OCI-LY7 (cell line): ENCODE measurements at regions not wholly inside any gene's neighbourhood (a gene's known extent, or its start where the extent isn't known, plus 50 kb on each side); places are given as distances from the start of the nearest gene placed in this dataset.

Source experiments
- BruUV-seq: library from RNA; stranded (reverse); fragments of 400-500 nt; replicated peaks from 2 replicates; lab custom pipeline; 2021; lab: Mats Ljungman, UMichigan
- CTCF ChIA-PET: fragments of 300-600 bp; sonication (Branson Sonifier 250); formaldehyde crosslinking; loops from one replicate; lab custom pipeline; 2022; ENCODE audit warnings: antibody characterized with exemption; ENCODE audit not compliant: unreplicated experiment; lab: Charles Lee
- POLR2A ChIA-PET: fragments of 300-600 bp; sonication (Branson Sonifier 250); formaldehyde crosslinking; loops from one replicate; lab custom pipeline; 2022; ENCODE audit warnings: antibody characterized with exemption; lab: Charles Lee
- DNase-seq: peaks from one replicate; pipeline ENCODE4 v3.0.0-alpha.2; 2015; ENCODE audit warnings: low spot score
- H2AFZ ChIP-seq: fragments of 200-600 bp; sonication (generic), shearing (Covaris generic); 2 replicates; pipeline ENCODE4 v1.6.1; 2014; ENCODE audit warnings: mild to moderate bottlenecking, antibody characterized with exemption, low read length, moderate library complexity
- H3K27ac ChIP-seq: fragments of 200-600 bp; sonication (generic); 2 replicates; pipeline ENCODE4 v1.5.1; 2014; ENCODE audit warnings: mixed run types, low read depth, mild to moderate bottlenecking, moderate library complexity, low read length, inconsistent platforms; ENCODE audit not compliant: poor library complexity, severe bottlenecking
- H3K36me3 ChIP-seq: fragments of 200-600 bp; sonication (generic); 2 replicates; pipeline ENCODE4 v1.6.1; 2014; ENCODE audit warnings: mild to moderate bottlenecking, antibody characterized with exemption, low read length, moderate library complexity, mixed read lengths; ENCODE audit not compliant: insufficient read depth
- H3K4me1 ChIP-seq: fragments of 200-600 bp; sonication (generic); 2 replicates; pipeline ENCODE4 v1.5.1; 2014; ENCODE audit warnings: mild to moderate bottlenecking, low read length; ENCODE audit not compliant: insufficient read depth, poor library complexity, severe bottlenecking
- H3K4me2 ChIP-seq: fragments of 200-600 bp; sonication (generic); 2 replicates; pipeline ENCODE4 v1.6.1; 2014; ENCODE audit warnings: mild to moderate bottlenecking, low read length
- H3K4me3 ChIP-seq: fragments of 200-600 bp; sonication (generic); 2 replicates; pipeline ENCODE4 v1.5.1; 2014; ENCODE audit warnings: mild to moderate bottlenecking, low read depth, low read length; ENCODE audit not compliant: poor library complexity, severe bottlenecking
- H3K79me2 ChIP-seq: fragments of 200-600 bp; sonication (generic); 2 replicates; pipeline ENCODE4 v1.6.1; 2016; ENCODE audit warnings: low read depth, mild to moderate bottlenecking, low read length, moderate library complexity, mixed read lengths; ENCODE audit not compliant: insufficient read depth
- H3K9me2 ChIP-seq: fragments of 200-600 bp; sonication (generic); 2 replicates; pipeline ENCODE4 v1.6.1; 2016; ENCODE audit warnings: mild to moderate bottlenecking, low read length, mixed read lengths; ENCODE audit not compliant: insufficient read depth
- H3K9me3 ChIP-seq: fragments of 200-600 bp; sonication (generic); 2 replicates; pipeline ENCODE4 v1.6.1; 2014; ENCODE audit warnings: mild to moderate bottlenecking, mixed run types, low read length, mixed read lengths
- H4K20me1 ChIP-seq: fragments of 200-600 bp; sonication (generic); 2 replicates; pipeline ENCODE4 v1.6.1; 2014; ENCODE audit warnings: mild to moderate bottlenecking, antibody characterized with exemption, low read length, moderate library complexity, mixed read lengths; ENCODE audit not compliant: insufficient read depth
- EZH2phosphoT487 ChIP-seq: fragments of 200-600 bp; sonication (generic); IDR thresholded peaks from 2 replicates; pipeline ENCODE4 v1.6.1; 2018; ENCODE audit warnings: low read depth, borderline replicate concordance, mild to moderate bottlenecking, mixed run types, antibody characterized with exemption, low read length, moderate library complexity, mixed read lengths
- intact Hi-C: fragments of 100-400 bp; cut with micrococcal nuclease; formaldehyde crosslinking; loops from one replicate; pipeline ENCODE4 v1.10.0; 2022; ENCODE audit not compliant: unreplicated experiment
- TF ChIP-seq, protein P1 (sequence below): fragments of 200-600 bp; sonication (generic); conservative IDR thresholded peaks from 2 replicates; pipeline ENCODE4 v1.5.1; 2014; ENCODE audit warnings: mild to moderate bottlenecking, antibody characterized with exemption, low read length, moderate library complexity, mixed read lengths

DNA sequence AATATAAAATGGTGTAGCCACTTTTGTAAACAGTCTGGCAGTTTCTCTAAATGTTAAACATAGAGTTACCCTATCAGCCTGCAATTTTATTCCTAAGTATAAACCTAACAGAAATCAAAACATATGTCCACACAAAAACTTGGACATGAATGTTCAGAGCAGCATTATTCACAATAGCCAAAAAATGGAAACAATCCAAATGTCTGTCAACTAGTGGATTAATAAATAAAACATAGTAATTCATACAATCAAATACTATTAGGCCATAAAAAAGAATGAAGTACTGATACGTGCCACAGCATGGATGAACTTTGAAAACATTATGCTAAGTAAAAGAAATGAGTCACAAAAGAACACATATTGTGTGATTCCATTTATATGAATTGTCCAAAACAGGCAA, 196.5 kb downstream of the NUAK1 start:
- no peak for DNase-seq
- POLR2A ChIA-PET = no interaction called here

DNA sequence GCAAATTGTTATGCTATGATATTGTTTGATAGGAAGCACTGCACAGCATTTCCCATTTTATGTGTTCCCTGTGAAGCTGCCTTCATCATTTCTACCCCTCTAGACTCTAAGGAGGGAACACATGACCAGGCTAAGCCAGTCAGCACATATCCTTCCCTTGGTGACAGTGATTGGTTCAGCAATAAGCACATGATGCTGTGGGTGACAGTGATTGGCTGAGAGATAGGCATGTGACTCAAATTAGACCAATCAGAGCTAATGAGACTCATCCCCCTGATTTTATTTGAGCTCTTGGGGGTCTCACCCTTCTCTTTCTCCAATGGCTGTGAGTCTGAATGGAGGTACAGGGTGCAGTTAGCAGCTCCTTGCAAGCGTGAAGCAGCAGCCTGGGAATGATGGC, 195.2 kb downstream of the NUAK1 start:
- Histone ChIP-seq H3K9me3 (no peaks in the 10 kb centered on the region), H3K79me2 (no peaks in the 10 kb centered on the region), H3K4me2 (no peak overlapping the region), H3K27ac (no peak overlapping the region), H3K36me3 (no peaks in the 10 kb centered on the region), H2AFZ (no peak overlapping the region), H3K4me3 (no peak overlapping the region), H3K4me1 (no peaks in the 10 kb centered on the region), H3K9me2 (no peaks in the 10 kb centered on the region), H4K20me1 (no peaks in the 10 kb centered on the region)
- no TSS peak for BruUV-seq
- CTCF ChIA-PET = no interaction called here
- intact Hi-C loops = no loop called here
- POLR2A ChIA-PET = no interaction called here
- no peak for DNase-seq
- TF ChIP-seq EZH2phosphoT487 = no peak
- TF ChIP-seq, protein P1, sequence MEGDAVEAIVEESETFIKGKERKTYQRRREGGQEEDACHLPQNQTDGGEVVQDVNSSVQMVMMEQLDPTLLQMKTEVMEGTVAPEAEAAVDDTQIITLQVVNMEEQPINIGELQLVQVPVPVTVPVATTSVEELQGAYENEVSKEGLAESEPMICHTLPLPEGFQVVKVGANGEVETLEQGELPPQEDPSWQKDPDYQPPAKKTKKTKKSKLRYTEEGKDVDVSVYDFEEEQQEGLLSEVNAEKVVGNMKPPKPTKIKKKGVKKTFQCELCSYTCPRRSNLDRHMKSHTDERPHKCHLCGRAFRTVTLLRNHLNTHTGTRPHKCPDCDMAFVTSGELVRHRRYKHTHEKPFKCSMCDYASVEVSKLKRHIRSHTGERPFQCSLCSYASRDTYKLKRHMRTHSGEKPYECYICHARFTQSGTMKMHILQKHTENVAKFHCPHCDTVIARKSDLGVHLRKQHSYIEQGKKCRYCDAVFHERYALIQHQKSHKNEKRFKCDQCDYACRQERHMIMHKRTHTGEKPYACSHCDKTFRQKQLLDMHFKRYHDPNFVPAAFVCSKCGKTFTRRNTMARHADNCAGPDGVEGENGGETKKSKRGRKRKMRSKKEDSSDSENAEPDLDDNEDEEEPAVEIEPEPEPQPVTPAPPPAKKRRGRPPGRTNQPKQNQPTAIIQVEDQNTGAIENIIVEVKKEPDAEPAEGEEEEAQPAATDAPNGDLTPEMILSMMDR = no peak

More for the DNA sequence above, 196.5 kb downstream of the NUAK1 start:
- H4K20me1 ChIP-seq = no peaks in the 10 kb centered on the region
- no TSS peak for BruUV-seq
- no peaks in the 10 kb centered on the region for H3K36me3 ChIP-seq
- no peaks in the 10 kb centered on the region for H3K4me1 ChIP-seq
- H3K4me2 ChIP-seq = no peak overlapping the region
- CTCF ChIA-PET = no interaction called here
- H3K27ac ChIP-seq = no peak overlapping the region
- TF ChIP-seq EZH2phosphoT487 = no peak
- TF ChIP-seq, protein P1 = no peak
- no peaks in the 10 kb centered on the region for H3K79me2 ChIP-seq
- no peaks in the 10 kb centered on the region for H3K9me3 ChIP-seq
- H3K4me3 ChIP-seq = no peak overlapping the region
- no peak overlapping the region for H2AFZ ChIP-seq
- H3K9me2 ChIP-seq = no peaks in the 10 kb centered on the region
- intact Hi-C loops = no loop called here

GRCh38 chr12:105944628-105945027, 194.1 kb downstream of the NUAK1 start:
- TF ChIP-seq, protein P1 = no peak
- no peak for TF ChIP-seq EZH2phosphoT487
- Histone ChIP-seq H4K20me1 (no peaks in the 10 kb centered on the region), H3K9me3 (no peaks in the 10 kb centered on the region), H3K9me2 (no peaks in the 10 kb centered on the region), H3K79me2 (no peaks in the 10 kb centered on the region), H3K4me2 (no peak overlapping the region), H3K4me1 (no peaks in the 10 kb centered on the region), H3K4me3 (no peak overlapping the region), H3K36me3 (no peaks in the 10 kb centered on the region), H3K27ac (no peak overlapping the region), H2AFZ (no peak overlapping the region)
- DNase-seq = no peak
- ChIA-PET POLR2A (interaction anchor here (0.6 kb wide), 1 partner anchor 157 kb away, joined by 3 read pairs; no protein-coding TSS in a partner anchor), CTCF (interaction anchor here (0.6 kb wide), 1 partner anchor 25 kb away, joined by 3 read pairs; no protein-coding TSS in a partner anchor)
- BruUV-seq = no TSS peak
- intact Hi-C loops = no loop called here
